Activated gamma-delta T cell treated with Interleukin-2 at 50 U/mL for 16 hours (primary cell): ENCODE measurements at regions not wholly inside any gene's neighbourhood (a gene's known extent, or its start where the extent isn't known, plus 50 kb on each side); places are given as distances from the start of the nearest gene placed in this dataset.

ENCODE experiments used
- DNase-seq: peaks from one replicate; pipeline ENCODE4 v3.0.0-alpha.2; 2020

- DNase-seq: no peak
Observed at GRCh38 chr6:163844761-163845160, 430.2 kb downstream of the QKI start.

- no peak for DNase-seq
Observed at GRCh38 chr6:163844357-163844756, 429.8 kb downstream of the QKI start.

GRCh38 chr6:163843218-163843617 lies 428.7 kb downstream of the QKI start:
- no peak for DNase-seq

- no peak for DNase-seq
Observed at GRCh38 chr6:163842467-163842866, 427.9 kb downstream of the QKI start.

- no peak for DNase-seq
Observed at GRCh38 chr6:163841733-163842132, 427.2 kb downstream of the QKI start.

- no peak for DNase-seq
Observed at GRCh38 chr6:163841326-163841725, 426.8 kb downstream of the QKI start.

- no peak for DNase-seq
Observed at GRCh38 chr6:163840880-163841279, 426.4 kb downstream of the QKI start.

- DNase-seq: no peak
Observed at GRCh38 chr6:163839296-163839695, 424.8 kb downstream of the QKI start.

GRCh38 chr6:163837691-163838431 lies 423.3 kb downstream of the QKI start:
- DNase-seq: no peak

- DNase-seq: no peak
Observed at GRCh38 chr6:163836876-163837690, 422.6 kb downstream of the QKI start.

GRCh38 chr6:163835439-163836171 lies 421.1 kb downstream of the QKI start:
- no peak for DNase-seq

GRCh38 chr6:163834226-163834970 lies 419.9 kb downstream of the QKI start:
- DNase-seq: no peak

- DNase-seq: no peak
Observed at GRCh38 chr6:163831736-163832135, 417.2 kb downstream of the QKI start.

GRCh38 chr6:163830641-163831040 lies 416.1 kb downstream of the QKI start:
- no peak for DNase-seq

GRCh38 chr6:163828038-163828795 lies 413.7 kb downstream of the QKI start:
- DNase-seq: no peak

- DNase-seq: no peak
Observed at GRCh38 chr6:163827143-163827542, 412.6 kb downstream of the QKI start.

- no peak for DNase-seq
Observed at GRCh38 chr6:163826629-163827028, 412.1 kb downstream of the QKI start.

- DNase-seq: no peak
Observed at GRCh38 chr6:163825033-163825432, 410.5 kb downstream of the QKI start.

- DNase-seq: no peak
Observed at GRCh38 chr6:163823577-163823976, 409.1 kb downstream of the QKI start.

- no peak for DNase-seq
Observed at GRCh38 chr6:163820745-163821458, 406.4 kb downstream of the QKI start.

GRCh38 chr6:163820171-163820570 lies 405.7 kb downstream of the QKI start:
- no peak for DNase-seq
